ENCODE measurements at regions not wholly inside any gene's neighbourhood (a gene's known extent, or its start where the extent isn't known, plus 50 kb on each side); places are given as distances from the start of the nearest gene placed in this dataset.

GRCh38 chr13:39938596-39938995 is 283.1 kb downstream of the COG6 start:
- DNase-seq (ENCODE audit: low read depth): no peak

- DNase-seq (ENCODE audit: low read depth): no peak
These were observed 285.8 kb downstream of the COG6 start for GRCh38 chr13:39941236-39941635.

- DNase-seq (ENCODE audit: low read depth): no peak
These were observed 286.6 kb downstream of the COG6 start for GRCh38 chr13:39941911-39942551.

- no peak for DNase-seq (ENCODE audit: low read depth)
These were observed 287.3 kb downstream of the COG6 start for GRCh38 chr13:39942552-39943273.

GRCh38 chr13:39943711-39944110 is 288.2 kb downstream of the COG6 start:
- DNase-seq (ENCODE audit: low read depth): no peak

GRCh38 chr13:39945226-39945625 is 289.8 kb downstream of the COG6 start:
- DNase-seq (ENCODE audit: low read depth): no peak

- DNase-seq (ENCODE audit: low read depth): no peak
These were observed 291.3 kb downstream of the COG6 start for GRCh38 chr13:39946769-39947168.

GRCh38 chr13:39951301-39951700 is 295.8 kb downstream of the COG6 start:
- no peak for DNase-seq (ENCODE audit: low read depth)

- peak; percentile 60 for DNase-seq (ENCODE audit: low read depth)
These were observed 297.1 kb downstream of the COG6 start for GRCh38 chr13:39952249-39953233.

GRCh38 chr13:39954476-39954875 is 299.0 kb downstream of the COG6 start:
- no peak for DNase-seq (ENCODE audit: low read depth)

- DNase-seq (ENCODE audit: low read depth): no peak
These were observed 300.1 kb downstream of the COG6 start for GRCh38 chr13:39955560-39955959.

GRCh38 chr13:39956036-39956435 is 300.6 kb downstream of the COG6 start:
- no peak for DNase-seq (ENCODE audit: low read depth)

GRCh38 chr13:39957868-39958677 is 302.6 kb downstream of the COG6 start:
- DNase-seq (ENCODE audit: low read depth): no peak

GRCh38 chr13:39959497-39960144 is 304.2 kb downstream of the COG6 start:
- no peak for DNase-seq (ENCODE audit: low read depth)

GRCh38 chr13:39960191-39960590 is 304.7 kb downstream of the COG6 start:
- DNase-seq (ENCODE audit: low read depth): no peak

GRCh38 chr13:39961036-39961435 is 305.6 kb downstream of the COG6 start:
- no peak for DNase-seq (ENCODE audit: low read depth)

GRCh38 chr13:39963612-39964011 is 308.1 kb downstream of the COG6 start:
- DNase-seq (ENCODE audit: low read depth): no peak

- no peak for DNase-seq (ENCODE audit: low read depth)
These were observed 309.8 kb downstream of the COG6 start for GRCh38 chr13:39965309-39965708.

GRCh38 chr13:39967199-39967959 is 311.9 kb downstream of the COG6 start:
- DNase-seq (ENCODE audit: low read depth): no peak

Data from forelimb muscle (tissue), 1 donor.